Peyer's patch (tissue), 4 donors: ENCODE measurements at regions not wholly inside any gene's neighbourhood (a gene's known extent, or its start where the extent isn't known, plus 50 kb on each side); places are given as distances from the start of the nearest gene placed in this dataset.

Experiments
- POLR2A ChIP-seq, 2 donors: fragments of 450-650 bp; IDR thresholded peaks; one replicate each; pipeline ENCODE4 v1.5.1; 2017; ENCODE audit warnings: antibody characterized with exemption in 2 of 2, mild to moderate bottlenecking in 2 of 2, moderate library complexity in 2 of 2
- TF ChIP-seq, protein P1 (sequence below), 6 experiments: fragments of 450-650 bp in 4 of 6; fragments of 200-600 bp in 2 of 6; sonication (generic) in 1 of 6; IDR thresholded peaks; one replicate each; pipeline ENCODE4 v1.5.1; 2017 to 2019; ENCODE audit warnings: antibody characterized with exemption in 6 of 6, mild to moderate bottlenecking in 3 of 6, moderate library complexity in 1 of 6

GRCh38 chr9:111178331-111179055 is 140.2 kb upstream of the LPAR1 start:
- TF ChIP-seq, protein P1, sequence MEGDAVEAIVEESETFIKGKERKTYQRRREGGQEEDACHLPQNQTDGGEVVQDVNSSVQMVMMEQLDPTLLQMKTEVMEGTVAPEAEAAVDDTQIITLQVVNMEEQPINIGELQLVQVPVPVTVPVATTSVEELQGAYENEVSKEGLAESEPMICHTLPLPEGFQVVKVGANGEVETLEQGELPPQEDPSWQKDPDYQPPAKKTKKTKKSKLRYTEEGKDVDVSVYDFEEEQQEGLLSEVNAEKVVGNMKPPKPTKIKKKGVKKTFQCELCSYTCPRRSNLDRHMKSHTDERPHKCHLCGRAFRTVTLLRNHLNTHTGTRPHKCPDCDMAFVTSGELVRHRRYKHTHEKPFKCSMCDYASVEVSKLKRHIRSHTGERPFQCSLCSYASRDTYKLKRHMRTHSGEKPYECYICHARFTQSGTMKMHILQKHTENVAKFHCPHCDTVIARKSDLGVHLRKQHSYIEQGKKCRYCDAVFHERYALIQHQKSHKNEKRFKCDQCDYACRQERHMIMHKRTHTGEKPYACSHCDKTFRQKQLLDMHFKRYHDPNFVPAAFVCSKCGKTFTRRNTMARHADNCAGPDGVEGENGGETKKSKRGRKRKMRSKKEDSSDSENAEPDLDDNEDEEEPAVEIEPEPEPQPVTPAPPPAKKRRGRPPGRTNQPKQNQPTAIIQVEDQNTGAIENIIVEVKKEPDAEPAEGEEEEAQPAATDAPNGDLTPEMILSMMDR (IDR thresholded peaks at IDR 0.05), result no peak
- no peak for TF ChIP-seq POLR2A (IDR thresholded peaks at IDR 0.05)
